HG03135 (cell line): ENCODE measurements at regions not wholly inside any gene's neighbourhood (a gene's known extent, or its start where the extent isn't known, plus 50 kb on each side); places are given as distances from the start of the nearest gene placed in this dataset.

Experiments used
- ATAC-seq: cut with Tn5 transposase; IDR thresholded peaks from one replicate; pipeline ENCODE4 v1.9.1; 2021; ENCODE audit warnings: mild to moderate bottlenecking, moderate library complexity; ENCODE audit not compliant: unreplicated experiment

DNA sequence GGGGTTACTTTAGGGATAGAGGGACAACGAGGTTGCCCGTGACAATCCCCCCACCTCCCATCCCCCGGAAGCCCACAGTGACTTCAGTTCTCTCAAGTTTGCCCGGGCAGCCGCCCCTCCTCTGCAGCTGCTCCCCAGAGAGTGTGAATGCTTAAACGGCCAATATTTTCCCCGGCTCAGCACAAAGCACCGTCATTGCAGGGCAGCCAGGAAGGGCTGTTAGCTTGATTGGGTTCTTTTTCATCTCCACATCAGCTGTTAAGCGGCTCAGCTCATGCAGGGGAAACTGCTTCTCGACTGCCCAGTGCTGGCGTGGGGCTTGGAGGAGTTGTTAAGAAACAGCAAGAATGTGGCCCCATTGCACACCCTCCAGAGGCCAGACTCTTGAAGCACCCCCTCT, 120.5 kb upstream of the NCOR2 start:
- no peak for ATAC-seq

GRCh38 chr12:124687174-124687902, 119.9 kb upstream of the NCOR2 start:
- ATAC-seq = no peak

GRCh38 chr12:124686370-124687173, 119.2 kb upstream of the NCOR2 start:
- ATAC-seq = no peak

- no peak for ATAC-seq
Observed at GRCh38 chr12:124685689-124686369, 118.4 kb upstream of the NCOR2 start.

GRCh38 chr12:124684971-124685688, 117.7 kb upstream of the NCOR2 start:
- no peak for ATAC-seq

GRCh38 chr12:124684496-124684895, 117.1 kb upstream of the NCOR2 start:
- no peak for ATAC-seq

GRCh38 chr12:124683152-124684124, 116.0 kb upstream of the NCOR2 start:
- ATAC-seq = no peak

GRCh38 chr12:124682425-124683151, 115.2 kb upstream of the NCOR2 start:
- no peak for ATAC-seq

GRCh38 chr12:124681779-124682391, 114.5 kb upstream of the NCOR2 start:
- no peak for ATAC-seq

- no peak for ATAC-seq
Observed at GRCh38 chr12:124680863-124681778, 113.7 kb upstream of the NCOR2 start.

DNA sequence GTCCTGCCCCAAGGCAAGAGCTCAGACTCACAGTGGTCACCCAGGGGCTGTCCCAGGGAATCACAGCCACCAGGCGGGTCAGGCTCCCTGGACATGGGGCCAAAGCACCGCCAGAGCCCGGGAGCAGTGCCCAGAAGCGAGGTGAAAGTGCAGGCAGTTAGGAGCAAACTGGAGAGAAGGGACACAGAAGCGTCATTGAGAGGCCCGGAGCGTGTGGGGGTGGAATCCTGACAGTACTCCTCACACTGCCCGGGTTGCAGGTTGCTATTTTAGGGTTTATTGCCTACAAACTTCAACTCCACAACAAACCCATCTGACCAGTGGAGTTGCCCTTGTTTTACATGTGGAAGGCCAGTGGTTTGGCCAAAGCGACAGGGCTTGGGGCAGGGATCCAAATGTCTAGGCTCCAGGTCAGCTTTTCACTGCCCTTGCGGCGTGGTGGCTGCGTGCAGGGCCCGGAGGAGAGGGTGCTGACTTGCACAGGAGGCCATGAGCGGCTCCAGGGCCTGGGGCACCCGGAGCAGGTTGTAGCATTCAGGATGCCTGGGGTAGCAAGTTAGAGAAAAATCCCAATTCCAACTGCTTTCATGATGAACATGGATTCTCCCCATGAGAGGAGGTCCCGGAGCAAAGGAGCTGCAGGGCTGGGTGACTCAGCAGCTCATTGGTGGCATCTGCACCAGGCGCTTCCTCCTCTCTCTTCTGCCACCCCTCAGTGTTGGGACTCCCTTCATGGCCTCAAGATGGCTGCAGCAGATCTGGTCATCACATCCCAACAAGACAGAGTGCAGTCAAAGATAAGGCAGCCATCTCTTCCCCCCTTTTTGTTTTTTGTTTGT, 112.3 kb upstream of the NCOR2 start:
- no peak for ATAC-seq

GRCh38 chr12:124679047-124679446, 111.6 kb upstream of the NCOR2 start:
- ATAC-seq = no peak

GRCh38 chr12:124678421-124678893, 111.0 kb upstream of the NCOR2 start:
- ATAC-seq = no peak

DNA sequence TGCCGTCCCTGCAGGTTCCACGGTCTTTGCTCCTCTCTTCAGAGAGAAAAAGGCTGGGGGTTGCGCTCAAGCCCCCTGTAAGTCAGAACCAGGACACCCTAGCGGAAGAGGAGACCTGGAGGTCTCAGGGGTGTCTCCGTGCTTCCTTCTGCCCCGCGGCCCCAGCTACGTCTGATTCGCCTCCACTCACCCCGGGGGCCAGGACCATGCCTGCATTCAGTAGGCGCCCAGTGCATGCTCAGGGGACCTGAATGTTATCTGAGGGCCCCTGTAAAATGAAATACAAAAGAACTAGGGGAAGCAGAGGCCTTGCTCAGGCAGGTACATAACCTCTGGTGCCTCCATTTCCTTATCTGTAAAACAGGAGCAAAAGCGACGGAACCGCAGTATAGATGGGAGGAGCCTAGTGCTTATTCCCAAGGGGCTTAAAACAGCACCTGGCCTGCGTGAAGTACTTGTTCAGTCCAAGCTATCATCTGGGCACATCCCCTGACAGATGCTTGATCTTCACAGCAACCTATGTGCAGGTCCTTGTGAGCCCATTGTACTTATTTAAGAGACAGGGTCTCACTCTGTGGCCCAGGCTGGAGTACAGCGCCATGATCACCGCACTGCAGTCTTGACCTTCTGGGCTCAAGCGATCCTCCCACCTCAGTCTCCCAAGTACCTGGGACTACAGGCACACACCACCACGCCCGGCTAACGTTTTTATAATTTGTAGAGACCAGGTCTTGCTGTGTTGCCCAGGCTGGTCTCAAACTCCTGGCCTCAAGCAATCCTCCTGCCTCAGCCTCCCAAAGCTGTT, 110.3 kb upstream of the NCOR2 start:
- no peak for ATAC-seq

GRCh38 chr12:124676714-124677462, 109.5 kb upstream of the NCOR2 start:
- ATAC-seq = no peak
